HEK293 (cell line): ENCODE measurements at regions not wholly inside any gene's neighbourhood (a gene's known extent, or its start where the extent isn't known, plus 50 kb on each side); places are given as distances from the start of the nearest gene placed in this dataset.

ENCODE experiments used
- BCL6B ChIP-seq: fragments of 450-650 bp; formaldehyde crosslinking; IDR thresholded peaks from 2 replicates; pipeline ENCODE4 v1.5.1; 2017; ENCODE audit warnings: missing biosample characterization, missing genetic modification characterization
- HOXA7 ChIP-seq: sonication (generic); formaldehyde crosslinking; IDR thresholded peaks from 2 replicates; pipeline ENCODE4 v1.8.1; 2022; ENCODE audit warnings: missing genetic modification reagents, borderline replicate concordance
- KLF16 ChIP-seq: fragments of 450-650 bp; formaldehyde crosslinking; IDR thresholded peaks from 2 replicates; pipeline ENCODE4 v1.5.1; 2017; ENCODE audit warnings: missing biosample characterization, missing genetic modification characterization
- TCF7L2 ChIP-seq: IDR thresholded peaks from 2 replicates; pipeline ENCODE4 v1.6.1; 2011; ENCODE audit warnings: low read depth, mild to moderate bottlenecking, inconsistent platforms, low read length, moderate library complexity, borderline replicate concordance
- ZNF148 ChIP-seq: fragments of 450-650 bp; formaldehyde crosslinking; IDR thresholded peaks from 2 replicates; pipeline ENCODE4 v1.5.0; 2017; ENCODE audit warnings: missing biosample characterization, missing genetic modification characterization, borderline replicate concordance
- ZNF311 ChIP-seq: fragments of 450-650 bp; formaldehyde crosslinking; IDR thresholded peaks from 2 replicates; pipeline ENCODE4 v1.5.1; 2017; ENCODE audit warnings: missing biosample characterization, missing genetic modification characterization, borderline replicate concordance
- ZNF76 ChIP-seq: fragments of 450-650 bp; formaldehyde crosslinking; IDR thresholded peaks from 2 replicates; pipeline ENCODE4; 2016; ENCODE audit warnings: low read depth, missing biosample characterization, missing genetic modification characterization, borderline replicate concordance
- ZSCAN30 ChIP-seq: fragments of 450-650 bp; IDR thresholded peaks from 2 replicates; pipeline ENCODE4 v1.5.1; 2018; ENCODE audit warnings: missing biosample characterization, mild to moderate bottlenecking, missing genetic modification characterization, moderate library complexity
- TF ChIP-seq, protein P1 (sequence below): fragments of 450-650 bp; formaldehyde crosslinking; IDR thresholded peaks from 2 replicates; pipeline ENCODE4 v1.5.1; 2016; ENCODE audit warnings: missing biosample characterization, missing genetic modification characterization

DNA sequence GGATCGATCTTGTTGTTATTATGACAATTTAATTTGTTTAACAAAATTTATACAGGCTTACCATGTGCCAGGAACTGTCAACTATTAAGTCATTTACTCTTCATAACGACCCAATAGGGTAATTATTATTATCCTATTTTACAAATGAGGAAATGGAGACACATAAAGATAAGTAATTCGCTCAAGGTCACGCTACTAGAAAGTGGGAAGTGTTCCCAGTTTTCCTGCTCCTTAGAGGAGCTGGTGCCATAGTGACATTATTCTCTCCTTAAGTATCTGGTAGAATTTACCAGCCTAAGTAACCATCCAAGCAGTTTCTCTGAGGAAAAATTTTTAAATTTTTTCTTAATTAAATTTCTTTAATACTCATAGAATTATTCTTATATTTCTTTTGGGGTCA, 360.9 kb upstream of the RNF32 start:
- TF ChIP-seq HOXA7 (CRISPR knock-in tag) (no peak), KLF16 (tag by site-specific recombination) (no peak), ZNF311 (tag by site-specific recombination) (no peak), TCF7L2 (no peak), BCL6B (tag by site-specific recombination) (no peak), ZSCAN30 (tag by site-specific recombination) (no peak), ZNF76 (tag by site-specific recombination) (no peak), ZNF148 (tag by site-specific recombination) (no peak)
- TF ChIP-seq, protein P1, sequence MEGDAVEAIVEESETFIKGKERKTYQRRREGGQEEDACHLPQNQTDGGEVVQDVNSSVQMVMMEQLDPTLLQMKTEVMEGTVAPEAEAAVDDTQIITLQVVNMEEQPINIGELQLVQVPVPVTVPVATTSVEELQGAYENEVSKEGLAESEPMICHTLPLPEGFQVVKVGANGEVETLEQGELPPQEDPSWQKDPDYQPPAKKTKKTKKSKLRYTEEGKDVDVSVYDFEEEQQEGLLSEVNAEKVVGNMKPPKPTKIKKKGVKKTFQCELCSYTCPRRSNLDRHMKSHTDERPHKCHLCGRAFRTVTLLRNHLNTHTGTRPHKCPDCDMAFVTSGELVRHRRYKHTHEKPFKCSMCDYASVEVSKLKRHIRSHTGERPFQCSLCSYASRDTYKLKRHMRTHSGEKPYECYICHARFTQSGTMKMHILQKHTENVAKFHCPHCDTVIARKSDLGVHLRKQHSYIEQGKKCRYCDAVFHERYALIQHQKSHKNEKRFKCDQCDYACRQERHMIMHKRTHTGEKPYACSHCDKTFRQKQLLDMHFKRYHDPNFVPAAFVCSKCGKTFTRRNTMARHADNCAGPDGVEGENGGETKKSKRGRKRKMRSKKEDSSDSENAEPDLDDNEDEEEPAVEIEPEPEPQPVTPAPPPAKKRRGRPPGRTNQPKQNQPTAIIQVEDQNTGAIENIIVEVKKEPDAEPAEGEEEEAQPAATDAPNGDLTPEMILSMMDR (tag by site-specific recombination) = no peak
